ENCODE measurements at regions not wholly inside any gene's neighbourhood (a gene's known extent, or its start where the extent isn't known, plus 50 kb on each side); places are given as distances from the start of the nearest gene placed in this dataset.

- TF ChIP-seq CTCF (IDR thresholded peaks at IDR 0.05), result no peak
- TF ChIP-seq EP300 (IDR thresholded peaks at IDR 0.05), result no peak
- TF ChIP-seq POLR2A (IDR thresholded peaks at IDR 0.05), result no peak
- no peak for TF ChIP-seq POLR2AphosphoS5 (IDR thresholded peaks at IDR 0.05)
Observed at GRCh38 chr4:3857269-3857926, 91.2 kb downstream of the ADRA2C start.
